ENCODE measurements at regions not wholly inside any gene's neighbourhood (a gene's known extent, or its start where the extent isn't known, plus 50 kb on each side); places are given as distances from the start of the nearest gene placed in this dataset.
A peak's percentile ranks its signal among the peaks of the same experiment; 100 is the strongest.

DNA sequence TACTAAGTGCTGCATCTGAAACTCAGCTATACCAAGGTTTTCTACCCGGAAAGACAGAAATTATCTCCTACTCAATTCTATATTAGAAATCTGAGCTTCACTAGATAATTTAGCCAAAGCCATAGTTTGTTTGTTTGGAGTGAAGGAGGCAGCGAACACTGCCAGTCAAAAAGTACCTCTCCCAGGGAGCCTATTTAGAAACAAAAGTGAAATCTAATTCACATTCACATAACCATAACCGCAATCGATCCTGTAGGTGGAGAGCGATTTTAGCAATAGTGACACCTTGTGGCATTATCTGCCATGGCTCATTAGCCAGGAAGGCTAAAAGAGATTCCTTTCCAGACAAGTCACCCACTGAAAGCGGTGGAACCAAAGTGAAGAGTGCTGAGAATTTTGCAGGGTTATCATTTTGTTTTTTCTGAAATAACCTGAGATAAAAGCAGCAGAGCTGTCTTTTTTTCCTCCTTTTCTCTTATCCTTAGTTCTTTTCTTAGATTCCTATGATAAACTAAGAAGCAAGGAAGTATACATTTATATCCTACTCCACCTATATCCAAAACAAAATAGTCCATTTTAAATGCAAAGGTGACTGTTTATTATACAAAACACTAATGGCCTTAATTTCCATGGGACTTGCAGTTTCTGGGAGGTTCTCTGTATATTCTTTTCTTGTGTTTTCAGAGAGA, 83.7 kb upstream of the BET1 start:
- peaks cover 15% of the 10 kb centered on the region for H3K4me1 ChIP-seq (ENCODE audit: insufficient read depth, low read length)
- no peaks in the 10 kb centered on the region for H3K36me3 ChIP-seq (ENCODE audit: insufficient read depth, low read length)
- no peak overlapping the region for H3K4me3 ChIP-seq (ENCODE audit: low read length)
- H2AFZ ChIP-seq (ENCODE audit: low read depth, low read length), result peak overlapping the region; percentile 55
- no peaks in the 10 kb centered on the region for H3K9me3 ChIP-seq (ENCODE audit: low read length)
- no peaks in the 10 kb centered on the region for H3K27me3 ChIP-seq (ENCODE audit: insufficient read depth, low read length)

DNA sequence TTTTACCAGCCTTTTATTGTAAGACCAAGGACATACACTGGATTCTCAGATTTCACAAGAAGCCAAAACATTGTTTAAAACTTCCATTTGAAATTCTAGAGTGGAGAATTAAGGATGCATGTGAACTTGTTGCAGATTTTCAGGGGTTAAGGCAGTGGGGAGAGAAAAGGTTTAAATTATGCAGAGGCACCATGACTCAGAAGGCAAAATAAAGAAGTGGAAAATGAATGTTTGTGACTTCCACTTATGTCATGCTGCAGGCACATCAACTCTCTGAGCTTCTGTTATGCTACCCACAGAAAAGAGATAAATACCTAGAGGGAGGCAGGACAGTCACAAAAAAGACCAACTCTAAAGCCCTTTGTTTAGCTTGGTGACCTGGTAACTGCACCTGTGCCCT, 84.4 kb upstream of the BET1 start:
- Histone ChIP-seq H3K4me3 (ENCODE audit: low read length) (no peak overlapping the region), H2AFZ (ENCODE audit: low read depth, low read length) (peak overlapping the region; percentile 55), H3K36me3 (ENCODE audit: insufficient read depth, low read length) (no peaks in the 10 kb centered on the region), H3K4me1 (ENCODE audit: insufficient read depth, low read length) (peaks cover 15% of the 10 kb centered on the region), H3K9me3 (ENCODE audit: low read length) (no peaks in the 10 kb centered on the region), H3K27me3 (ENCODE audit: insufficient read depth, low read length) (no peaks in the 10 kb centered on the region)

DNA sequence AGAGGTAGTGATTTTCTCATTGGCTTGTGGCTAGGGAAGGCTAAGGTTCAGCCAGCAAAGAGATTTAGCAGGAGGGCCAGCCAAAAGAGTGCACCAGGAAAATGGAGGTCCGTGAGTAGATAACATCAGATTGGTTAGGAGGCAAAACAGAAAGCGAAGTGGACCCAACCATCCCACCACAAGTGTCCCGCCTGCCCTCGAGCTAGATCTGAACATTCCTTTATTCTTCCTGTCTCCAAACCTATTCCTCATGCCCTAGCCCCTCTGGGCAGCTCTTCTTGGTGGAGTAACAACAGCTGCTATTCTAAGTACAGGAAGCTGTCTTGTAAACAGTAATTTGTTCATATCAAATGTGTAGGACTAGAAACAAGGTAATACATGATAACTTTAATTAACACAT, 85.7 kb upstream of the BET1 start:
- no peaks in the 10 kb centered on the region for H3K9me3 ChIP-seq (ENCODE audit: low read length)
- no peak overlapping the region for H2AFZ ChIP-seq (ENCODE audit: low read depth, low read length)
- peaks cover 15% of the 10 kb centered on the region for H3K4me1 ChIP-seq (ENCODE audit: insufficient read depth, low read length)
- H3K36me3 ChIP-seq (ENCODE audit: insufficient read depth, low read length), result no peaks in the 10 kb centered on the region
- H3K27me3 ChIP-seq (ENCODE audit: insufficient read depth, low read length), result no peaks in the 10 kb centered on the region
- H3K4me3 ChIP-seq (ENCODE audit: low read length), result no peak overlapping the region

DNA sequence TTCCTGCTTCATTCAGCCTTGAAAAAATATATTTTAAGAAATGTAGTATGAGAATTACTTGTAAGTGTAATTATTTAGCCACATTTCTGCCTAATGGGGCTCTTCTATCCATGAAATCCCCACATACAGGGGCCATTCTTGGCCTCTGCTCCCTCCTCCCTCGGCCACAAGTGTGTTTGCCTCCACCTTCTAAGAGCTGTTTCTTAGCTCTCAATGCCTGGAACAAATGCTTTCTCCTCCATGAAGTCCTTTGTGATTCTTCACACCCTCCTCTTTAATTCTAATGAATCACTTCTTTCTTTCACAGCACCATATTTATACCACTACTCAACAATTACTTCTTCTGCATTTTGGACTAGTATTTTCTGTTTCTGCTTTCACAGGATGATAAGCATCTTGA, 88.8 kb upstream of the BET1 start:
- Histone ChIP-seq H3K9me3 (ENCODE audit: low read length) (no peaks in the 10 kb centered on the region), H3K36me3 (ENCODE audit: insufficient read depth, low read length) (no peaks in the 10 kb centered on the region)

DNA sequence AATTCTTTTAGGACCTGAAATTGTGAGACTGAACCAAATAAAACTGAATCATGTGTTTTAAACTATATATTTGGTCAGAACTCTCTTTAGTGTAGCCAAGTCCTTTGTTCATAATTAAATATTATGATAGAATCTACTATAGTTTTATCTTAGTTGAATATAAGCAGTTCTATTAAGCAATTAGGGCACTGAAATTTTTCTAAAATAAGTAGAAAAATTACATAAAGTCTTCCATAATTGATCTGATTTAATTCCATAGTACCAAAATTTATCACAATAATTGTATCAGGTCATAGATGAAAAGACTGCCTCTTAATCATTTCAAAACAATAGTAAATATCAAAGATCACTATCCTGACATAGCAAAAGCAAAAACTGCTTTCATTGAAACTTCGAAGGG, 90.1 kb upstream of the BET1 start:
- Histone ChIP-seq H2AFZ (ENCODE audit: low read depth, low read length) (no peak overlapping the region), H3K4me3 (ENCODE audit: low read length) (no peak overlapping the region), H3K36me3 (ENCODE audit: insufficient read depth, low read length) (no peaks in the 10 kb centered on the region), H3K9me3 (ENCODE audit: low read length) (no peaks in the 10 kb centered on the region), H3K27me3 (ENCODE audit: insufficient read depth, low read length) (no peaks in the 10 kb centered on the region), H3K4me1 (ENCODE audit: insufficient read depth, low read length) (peaks cover 1% of the 10 kb centered on the region)

More for the DNA sequence above, 88.8 kb upstream of the BET1 start:
- Histone ChIP-seq H3K4me1 (ENCODE audit: insufficient read depth, low read length) (peaks cover 13% of the 10 kb centered on the region), H3K27me3 (ENCODE audit: insufficient read depth, low read length) (no peaks in the 10 kb centered on the region), H3K4me3 (ENCODE audit: low read length) (no peak overlapping the region), H2AFZ (ENCODE audit: low read depth, low read length) (no peak overlapping the region)

DNA sequence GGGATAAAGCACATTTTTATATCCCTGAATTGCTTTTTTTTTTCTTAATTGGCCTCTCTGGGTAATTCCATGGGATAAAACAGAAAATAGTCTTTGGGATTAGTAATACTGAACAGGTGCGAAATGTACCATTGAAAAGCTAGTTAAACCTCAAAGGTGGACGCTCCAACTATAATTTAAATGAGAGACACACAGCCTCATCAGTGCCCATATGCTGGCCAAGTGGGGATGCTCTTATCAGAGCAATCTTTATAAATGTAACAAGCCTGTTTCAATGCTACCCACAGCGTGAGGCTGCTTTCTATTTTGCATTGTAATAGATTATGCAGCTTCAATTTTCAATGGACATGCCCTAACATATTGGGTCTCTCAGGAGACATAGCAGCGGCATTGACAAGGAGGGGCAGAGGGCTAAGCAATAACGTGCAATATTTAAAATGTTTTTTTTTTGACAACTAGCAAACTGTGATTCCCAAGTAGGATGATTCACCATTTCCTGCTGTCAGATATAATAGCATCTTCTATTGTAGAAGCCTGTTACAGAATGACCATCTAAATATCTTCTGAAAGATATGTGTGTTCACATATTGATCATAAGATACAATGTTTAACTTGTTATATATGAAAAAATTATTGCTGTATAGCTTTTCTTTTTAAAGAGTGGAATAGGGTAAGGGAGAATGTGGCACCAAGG, 91.3 kb upstream of the BET1 start:
- H3K4me1 ChIP-seq (ENCODE audit: insufficient read depth, low read length), result no peaks in the 10 kb centered on the region
- no peak overlapping the region for H3K4me3 ChIP-seq (ENCODE audit: low read length)
- H3K27me3 ChIP-seq (ENCODE audit: insufficient read depth, low read length), result no peaks in the 10 kb centered on the region
- H3K36me3 ChIP-seq (ENCODE audit: insufficient read depth, low read length), result no peaks in the 10 kb centered on the region
- H2AFZ ChIP-seq (ENCODE audit: low read depth, low read length), result no peak overlapping the region
- H3K9me3 ChIP-seq (ENCODE audit: low read length), result no peaks in the 10 kb centered on the region

DNA sequence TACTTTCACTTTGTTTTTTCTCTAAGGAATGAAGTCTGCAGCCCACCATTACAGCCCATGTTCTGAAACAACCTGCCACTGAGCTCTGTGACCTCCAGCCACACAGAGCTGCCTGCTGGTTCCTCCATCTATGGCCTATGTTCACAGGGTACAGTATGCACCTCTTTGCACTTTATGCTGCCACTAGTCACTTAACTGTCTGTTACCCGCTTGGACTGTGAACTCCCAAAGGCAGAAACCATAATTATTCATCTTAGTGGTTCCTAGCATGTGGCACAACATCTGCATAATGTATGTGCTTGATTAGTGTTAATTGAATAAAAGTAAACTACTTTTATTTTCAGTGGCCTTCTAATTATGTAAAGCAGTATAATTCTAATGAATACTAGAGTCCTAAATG, 95.5 kb upstream of the BET1 start:
- no peak overlapping the region for H2AFZ ChIP-seq (ENCODE audit: low read depth, low read length)
- peaks cover 2% of the 10 kb centered on the region for H3K9me3 ChIP-seq (ENCODE audit: low read length)
- H3K27me3 ChIP-seq (ENCODE audit: insufficient read depth, low read length), result no peaks in the 10 kb centered on the region
- H3K36me3 ChIP-seq (ENCODE audit: insufficient read depth, low read length), result no peaks in the 10 kb centered on the region
- H3K4me3 ChIP-seq (ENCODE audit: low read length), result no peak overlapping the region
- H3K4me1 ChIP-seq (ENCODE audit: insufficient read depth, low read length), result peaks cover 2% of the 10 kb centered on the region

DNA sequence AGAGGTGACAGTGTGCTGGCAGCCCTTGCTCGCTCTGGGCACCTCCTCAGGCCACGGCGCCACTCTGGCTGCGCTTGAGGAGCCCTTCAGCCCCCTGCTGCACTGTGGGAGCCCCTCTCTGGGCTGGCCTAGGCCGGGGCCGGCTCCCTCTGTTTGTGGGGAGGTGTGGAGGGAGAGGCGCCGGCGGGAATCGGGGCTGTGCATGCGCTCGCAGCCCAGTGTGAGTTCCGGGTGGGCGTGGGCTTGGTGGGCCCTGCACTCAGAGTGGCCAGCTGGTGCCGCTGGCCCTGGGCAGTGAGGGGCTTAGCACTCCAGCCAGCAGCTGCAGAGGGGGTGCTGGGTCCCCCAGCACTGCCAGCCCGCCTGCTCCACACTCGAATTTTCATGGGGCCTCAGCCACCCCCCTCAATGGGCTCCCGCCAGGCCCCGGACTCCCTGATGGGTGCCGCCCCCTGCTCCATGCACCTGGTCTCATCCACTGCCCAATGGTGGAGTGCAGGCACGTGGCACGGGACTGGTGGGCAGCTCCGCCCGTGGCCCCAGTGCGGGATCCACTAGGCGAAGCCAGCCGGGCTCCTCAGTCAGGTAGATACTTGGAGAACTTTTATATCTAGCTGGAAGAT, 96.7 kb upstream of the BET1 start:
- H3K4me3 ChIP-seq (ENCODE audit: low read length), result no peak overlapping the region
- peaks cover 2% of the 10 kb centered on the region for H3K9me3 ChIP-seq (ENCODE audit: low read length)
- H3K4me1 ChIP-seq (ENCODE audit: insufficient read depth, low read length), result peaks cover 9% of the 10 kb centered on the region
- H3K27me3 ChIP-seq (ENCODE audit: insufficient read depth, low read length), result no peaks in the 10 kb centered on the region
- H3K36me3 ChIP-seq (ENCODE audit: insufficient read depth, low read length), result no peaks in the 10 kb centered on the region
- H2AFZ ChIP-seq (ENCODE audit: low read depth, low read length), result no peak overlapping the region

DNA sequence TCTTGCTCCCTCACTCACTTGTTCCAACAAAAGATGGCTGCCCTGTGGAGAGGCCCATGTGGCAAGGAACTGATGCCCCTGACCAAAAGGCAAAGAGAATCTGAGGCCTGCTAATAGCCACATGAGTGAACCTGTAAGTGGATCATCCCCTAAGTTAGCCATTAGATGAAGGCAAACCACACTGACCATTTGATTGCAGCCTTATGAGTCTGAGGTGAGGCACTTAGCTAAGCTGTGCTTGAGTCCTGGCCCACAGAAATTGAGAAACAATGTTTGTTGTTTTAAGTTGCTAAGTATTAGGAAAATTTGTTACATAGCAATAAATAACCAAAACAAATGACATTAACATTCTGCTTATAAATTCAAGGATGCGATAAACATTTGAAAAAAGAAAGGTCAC, 100.1 kb upstream of the BET1 start:
- Histone ChIP-seq H3K9me3 (ENCODE audit: low read length) (peaks cover 2% of the 10 kb centered on the region), H2AFZ (ENCODE audit: low read depth, low read length) (no peak overlapping the region), H3K4me3 (ENCODE audit: low read length) (no peak overlapping the region), H3K4me1 (ENCODE audit: insufficient read depth, low read length) (peaks cover 9% of the 10 kb centered on the region), H3K27me3 (ENCODE audit: insufficient read depth, low read length) (no peaks in the 10 kb centered on the region), H3K36me3 (ENCODE audit: insufficient read depth, low read length) (no peaks in the 10 kb centered on the region)

DNA sequence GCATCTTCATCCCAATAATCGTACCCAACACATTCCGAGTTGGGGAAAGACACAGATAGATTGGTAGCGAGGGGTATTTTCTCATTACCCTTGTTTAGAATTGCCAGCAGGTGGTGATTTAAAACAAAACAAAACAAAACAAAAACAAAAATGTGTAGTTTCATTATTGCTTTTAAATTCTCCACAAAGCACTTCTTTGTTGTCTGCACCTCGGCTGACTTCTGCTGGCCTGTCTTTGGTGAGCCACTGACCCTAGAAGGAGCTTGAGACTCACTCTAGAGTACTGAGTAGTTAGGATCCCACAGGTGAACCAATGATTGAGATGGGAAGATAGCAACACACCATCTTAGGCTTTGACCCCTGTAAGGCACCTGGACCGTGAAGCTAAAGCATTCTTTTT, 105.4 kb upstream of the BET1 start:
- Histone ChIP-seq H3K4me1 (ENCODE audit: insufficient read depth, low read length) (peaks cover 8% of the 10 kb centered on the region), H2AFZ (ENCODE audit: low read depth, low read length) (no peak overlapping the region)

DNA sequence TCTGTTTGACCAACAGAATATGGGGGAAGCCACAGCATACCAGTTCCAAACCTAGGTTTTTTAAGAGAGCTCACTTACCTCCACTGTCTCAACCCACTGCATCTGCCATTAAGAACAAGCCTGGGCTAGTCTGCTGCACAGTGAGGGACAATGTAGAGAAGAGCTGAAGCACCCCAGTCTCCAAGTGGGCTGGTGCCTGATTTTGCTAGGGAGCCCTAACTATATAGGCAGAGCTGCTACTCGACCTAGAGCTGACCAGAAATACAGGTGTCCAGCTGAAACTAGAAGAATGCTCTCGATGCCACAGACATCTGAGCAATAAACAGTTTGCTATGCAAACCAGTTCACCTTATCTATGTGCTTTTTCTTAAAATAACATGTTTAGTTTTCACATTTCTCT, 106.9 kb upstream of the BET1 start:
- Histone ChIP-seq H3K4me3 (ENCODE audit: low read length) (no peak overlapping the region), H2AFZ (ENCODE audit: low read depth, low read length) (no peak overlapping the region), H3K4me1 (ENCODE audit: insufficient read depth, low read length) (no peaks in the 10 kb centered on the region), H3K36me3 (ENCODE audit: insufficient read depth, low read length) (no peaks in the 10 kb centered on the region), H3K27me3 (ENCODE audit: insufficient read depth, low read length) (no peaks in the 10 kb centered on the region), H3K9me3 (ENCODE audit: low read length) (no peaks in the 10 kb centered on the region)

More for the DNA sequence above, 105.4 kb upstream of the BET1 start:
- Histone ChIP-seq H3K4me3 (ENCODE audit: low read length) (no peak overlapping the region), H3K36me3 (ENCODE audit: insufficient read depth, low read length) (no peaks in the 10 kb centered on the region), H3K9me3 (ENCODE audit: low read length) (no peaks in the 10 kb centered on the region), H3K27me3 (ENCODE audit: insufficient read depth, low read length) (no peaks in the 10 kb centered on the region)

DNA sequence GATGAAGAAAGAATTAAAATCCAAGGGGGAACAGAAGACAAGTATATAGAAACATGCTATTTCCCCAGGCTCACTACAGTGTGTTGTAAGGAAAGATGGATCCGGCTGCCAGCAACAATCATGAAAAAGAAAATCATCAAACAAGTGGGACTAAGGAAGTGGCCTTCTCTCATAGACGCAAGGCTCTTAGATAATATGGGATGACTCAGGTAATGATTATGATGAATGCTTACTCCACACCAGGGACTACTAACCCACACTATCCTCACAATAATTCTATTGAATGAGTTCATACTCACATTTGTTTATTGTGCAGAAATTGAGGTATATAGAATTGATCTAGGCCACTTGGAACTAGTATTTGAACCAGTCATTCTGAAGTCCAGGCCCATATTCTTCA, 111.2 kb upstream of the BET1 start:
- Histone ChIP-seq H2AFZ (ENCODE audit: low read depth, low read length) (no peak overlapping the region), H3K4me1 (ENCODE audit: insufficient read depth, low read length) (peaks cover 5% of the 10 kb centered on the region), H3K36me3 (ENCODE audit: insufficient read depth, low read length) (no peaks in the 10 kb centered on the region), H3K4me3 (ENCODE audit: low read length) (no peak overlapping the region), H3K27me3 (ENCODE audit: insufficient read depth, low read length) (no peaks in the 10 kb centered on the region), H3K9me3 (ENCODE audit: low read length) (no peaks in the 10 kb centered on the region)

DNA sequence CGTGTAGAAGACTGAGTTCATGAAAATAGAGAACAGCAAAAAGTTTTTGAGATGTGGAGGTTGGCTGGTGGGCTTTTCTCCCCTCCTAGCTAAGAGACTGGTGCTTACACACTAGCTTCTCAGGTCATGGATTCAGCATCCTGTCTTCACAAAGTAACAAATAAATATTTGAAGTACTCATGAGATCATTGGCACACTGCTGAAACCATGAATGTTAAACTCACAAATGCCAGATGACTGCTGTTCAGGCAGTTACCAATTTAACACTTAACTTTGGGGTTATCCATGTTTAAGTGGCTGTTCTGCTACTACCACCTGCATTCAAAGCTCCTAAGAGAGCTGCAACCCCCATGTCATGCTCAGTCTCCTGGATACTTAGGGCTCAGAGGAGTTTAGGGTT, 119.0 kb upstream of the BET1 start:
- H2AFZ ChIP-seq (ENCODE audit: low read depth, low read length), result no peak overlapping the region
- H3K4me3 ChIP-seq (ENCODE audit: low read length), result no peak overlapping the region
- H3K36me3 ChIP-seq (ENCODE audit: insufficient read depth, low read length), result no peaks in the 10 kb centered on the region
- peaks cover 4% of the 10 kb centered on the region for H3K4me1 ChIP-seq (ENCODE audit: insufficient read depth, low read length)
- no peaks in the 10 kb centered on the region for H3K9me3 ChIP-seq (ENCODE audit: low read length)
- H3K27me3 ChIP-seq (ENCODE audit: insufficient read depth, low read length), result no peaks in the 10 kb centered on the region

Measured in neuron (in vitro differentiated cells).